Activated CD4-positive, alpha-beta T cell treated with anti-CD3 and anti-CD28 coated beads for 48 hours (primary cell): ENCODE measurements at regions not wholly inside any gene's neighbourhood (a gene's known extent, or its start where the extent isn't known, plus 50 kb on each side); places are given as distances from the start of the nearest gene placed in this dataset.
"Not testable (repeated sequence)": the region's sequence is repeated elsewhere in the genome, so short reads cannot be mapped to it uniquely, and the experiment has no call there.

Experiments used
- DNase-seq: peaks from one replicate; pipeline ENCODE4 v3.0.0-alpha.2; 2020

DNA sequence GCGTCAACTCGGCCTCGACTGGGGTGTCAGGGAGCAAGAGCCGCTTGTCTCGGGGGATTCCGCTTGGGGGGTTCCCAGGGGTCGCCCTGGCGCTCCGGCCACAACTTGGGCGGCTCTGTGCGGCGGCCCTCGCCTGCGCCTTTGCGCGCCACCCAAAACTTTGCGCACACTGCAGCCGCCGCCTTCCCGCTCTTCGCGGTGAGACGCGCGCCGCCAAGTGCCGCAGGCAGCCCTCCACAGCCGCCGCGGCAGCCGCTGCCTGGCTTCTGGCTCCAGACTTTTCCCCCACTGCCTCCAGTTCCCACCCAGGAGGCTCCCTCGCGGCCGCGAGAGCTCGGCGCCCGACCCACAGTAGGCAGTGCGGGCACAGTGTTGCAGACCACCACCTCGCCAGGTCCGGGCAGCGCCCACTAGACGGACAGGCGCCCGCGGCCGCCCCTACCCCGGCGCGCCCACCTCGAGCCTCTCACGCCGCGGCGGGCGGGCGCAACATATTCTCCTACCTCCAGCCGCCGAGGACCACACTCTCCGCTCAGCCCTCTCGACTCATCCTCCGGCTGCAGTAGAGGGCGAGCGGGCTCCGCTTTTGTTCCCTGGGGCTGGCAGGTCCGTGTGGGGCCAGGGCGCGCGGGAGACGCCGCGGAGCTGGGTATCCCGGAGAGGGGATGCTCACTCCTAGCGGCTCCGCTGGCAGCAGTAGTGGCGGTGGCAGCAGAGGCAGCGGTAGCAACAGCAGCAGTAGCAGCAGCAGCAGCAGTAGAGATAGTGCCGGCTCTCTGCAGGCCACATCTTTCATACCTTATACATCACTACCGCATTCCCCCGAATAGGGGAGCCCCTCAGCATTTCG, 296.6 kb downstream of the OMA1 start:
- DNase-seq, result peak; percentile 34

- no peak for DNase-seq
These were observed 297.2 kb downstream of the OMA1 start for GRCh38 chr1:58249388-58249736.

GRCh38 chr1:58248791-58249190, 297.7 kb downstream of the OMA1 start:
- no peak for DNase-seq

DNA sequence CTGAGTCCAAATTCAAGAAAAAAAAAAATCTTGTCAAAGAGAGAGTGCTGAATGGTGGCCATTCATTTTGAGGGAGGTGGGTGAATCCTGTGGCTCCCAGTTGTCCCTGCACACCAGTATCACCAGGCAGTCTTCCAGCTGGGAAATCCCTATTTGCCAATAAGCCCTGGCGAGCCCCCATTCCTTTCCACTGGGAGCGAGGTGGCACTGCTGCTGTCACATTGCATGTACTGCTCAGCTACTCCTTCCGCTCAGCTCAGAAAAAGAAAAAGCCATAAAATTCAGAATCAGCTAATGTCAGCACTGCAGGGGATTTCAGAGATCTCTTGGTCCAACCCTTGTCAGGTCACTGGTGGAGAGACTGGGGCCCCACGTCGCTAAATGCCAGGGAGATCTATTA, 298.5 kb downstream of the OMA1 start:
- DNase-seq, result no peak

- no peak for DNase-seq
These were observed 300.0 kb downstream of the OMA1 start for GRCh38 chr1:58246549-58246948.

- DNase-seq, result no peak
These were observed 301.7 kb downstream of the OMA1 start for GRCh38 chr1:58244872-58245271.

- DNase-seq, result no peak
These were observed 307.7 kb downstream of the OMA1 start for GRCh38 chr1:58238846-58239245.

DNA sequence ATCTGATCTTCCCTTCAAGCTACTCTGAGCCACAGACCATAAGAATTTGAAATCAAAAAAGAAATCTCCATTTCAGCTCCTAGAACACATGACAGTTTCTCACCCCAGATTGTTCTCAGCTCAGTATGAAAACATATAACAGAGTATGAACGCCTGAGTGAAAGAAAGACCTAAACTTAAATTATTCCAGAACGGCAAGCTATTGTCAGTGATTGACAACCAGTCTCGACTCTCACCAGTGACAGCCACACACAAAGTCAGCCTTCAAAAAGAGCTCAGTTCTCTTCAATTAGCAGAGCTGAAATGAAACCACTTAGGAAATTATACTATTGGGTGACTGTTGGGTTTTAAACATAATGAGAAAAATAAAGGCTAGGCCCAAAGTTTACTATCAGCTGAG, 312.8 kb downstream of the OMA1 start:
- no peak for DNase-seq

DNA sequence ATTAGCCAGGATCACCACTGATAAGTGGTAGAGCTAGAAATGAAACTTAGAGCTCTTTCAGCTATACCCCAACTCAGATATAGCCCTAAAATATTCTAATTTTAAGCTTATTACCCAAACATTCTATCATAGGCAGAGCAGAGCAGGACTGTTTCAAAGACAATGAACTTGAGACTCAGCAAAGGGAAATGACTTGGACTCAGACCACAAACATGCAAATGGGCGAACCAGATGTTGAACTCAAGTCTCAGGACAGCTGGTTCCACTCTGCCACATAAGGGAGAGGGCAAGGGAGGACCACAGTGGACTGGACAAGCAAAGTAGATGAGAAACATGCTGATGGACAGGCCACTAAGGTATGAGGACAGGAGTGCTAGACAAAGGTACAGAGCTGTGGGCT, 315.3 kb downstream of the OMA1 start:
- DNase-seq, result no peak

GRCh38 chr1:58227604-58228003, 318.9 kb downstream of the OMA1 start:
- DNase-seq, result no peak

- no peak for DNase-seq
These were observed 323.0 kb downstream of the OMA1 start for GRCh38 chr1:58223522-58223921.

- DNase-seq, result no peak
These were observed 325.6 kb downstream of the OMA1 start for GRCh38 chr1:58220836-58221472.

- not testable (repeated sequence) for DNase-seq
These were observed 330.4 kb downstream of the OMA1 start for GRCh38 chr1:58216169-58216568.

- no peak for DNase-seq
These were observed 331.9 kb downstream of the OMA1 start for GRCh38 chr1:58214674-58215073.

DNA sequence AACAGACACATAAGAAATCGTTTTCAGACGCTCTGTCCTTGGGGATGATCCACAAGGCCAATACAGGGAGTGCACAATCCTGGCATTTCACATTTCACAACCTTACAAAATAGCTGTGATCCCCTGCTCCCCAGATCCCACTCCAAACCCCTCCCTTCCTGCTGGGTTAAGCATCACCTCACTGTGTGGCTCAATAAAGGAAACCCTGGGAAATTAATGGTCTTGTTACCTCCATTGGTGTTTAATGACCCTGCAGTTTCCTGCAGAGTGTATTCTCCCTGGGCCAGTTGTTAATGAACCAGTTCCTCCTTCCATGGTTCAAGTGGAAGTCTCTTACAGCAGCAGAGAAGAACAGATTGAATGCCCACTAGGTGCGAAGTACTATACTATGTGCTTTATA, 334.7 kb downstream of the OMA1 start:
- DNase-seq, result no peak

- no peak for DNase-seq
These were observed 337.0 kb downstream of the OMA1 start for GRCh38 chr1:58209575-58209974.

DNA sequence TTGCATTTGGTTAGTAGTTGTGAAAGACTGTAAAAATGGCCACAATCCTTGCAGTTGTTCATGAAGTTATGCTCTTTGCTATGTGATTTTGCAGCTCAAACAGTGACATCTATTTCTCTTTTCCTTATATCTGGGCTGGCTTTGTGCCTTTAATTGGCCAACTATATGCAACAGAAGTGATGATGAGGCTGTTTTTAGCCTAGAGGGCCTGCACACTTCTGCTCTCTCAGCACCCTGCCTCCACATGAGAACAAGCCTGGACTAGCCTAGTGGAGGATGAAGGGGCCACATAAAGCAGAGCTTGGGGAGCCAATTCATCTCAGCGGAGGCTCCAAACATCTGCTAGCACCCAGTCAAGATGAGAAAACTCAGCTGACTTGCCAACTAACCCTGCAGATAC, 339.8 kb downstream of the OMA1 start:
- no peak for DNase-seq

- no peak for DNase-seq
These were observed 342.2 kb downstream of the OMA1 start for GRCh38 chr1:58204284-58204683.

DNA sequence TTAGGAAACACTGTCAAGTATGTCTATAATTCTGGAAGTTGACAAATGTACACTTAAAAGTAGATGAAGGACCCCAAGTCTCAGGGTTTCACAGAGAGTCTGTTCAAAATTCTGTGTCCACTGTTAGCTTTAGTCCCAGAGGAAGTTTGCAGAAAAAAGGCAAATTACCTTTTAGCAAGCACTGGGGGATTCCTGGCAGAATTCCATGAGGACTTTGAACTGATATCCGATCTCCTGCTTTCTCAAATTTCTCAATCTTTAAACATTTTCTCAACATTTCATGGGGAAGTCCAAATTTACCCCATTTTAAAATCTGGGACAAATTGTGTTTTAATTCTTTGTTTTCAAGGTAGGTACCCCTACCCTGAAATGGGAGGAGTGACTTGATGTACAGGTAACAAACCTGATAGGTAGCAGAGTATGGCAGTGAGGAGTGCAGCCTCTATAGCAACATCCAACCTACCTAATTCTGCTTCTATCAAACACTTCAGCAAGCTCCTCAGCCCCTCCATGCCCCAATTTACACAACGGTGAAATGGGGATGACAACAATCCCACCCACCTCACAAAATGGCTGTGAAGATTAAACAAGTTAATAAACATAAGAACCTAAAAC, 344.9 kb downstream of the OMA1 start:
- DNase-seq, result no peak

- no peak for DNase-seq
These were observed 346.1 kb downstream of the OMA1 start for GRCh38 chr1:58200437-58200836.

DNA sequence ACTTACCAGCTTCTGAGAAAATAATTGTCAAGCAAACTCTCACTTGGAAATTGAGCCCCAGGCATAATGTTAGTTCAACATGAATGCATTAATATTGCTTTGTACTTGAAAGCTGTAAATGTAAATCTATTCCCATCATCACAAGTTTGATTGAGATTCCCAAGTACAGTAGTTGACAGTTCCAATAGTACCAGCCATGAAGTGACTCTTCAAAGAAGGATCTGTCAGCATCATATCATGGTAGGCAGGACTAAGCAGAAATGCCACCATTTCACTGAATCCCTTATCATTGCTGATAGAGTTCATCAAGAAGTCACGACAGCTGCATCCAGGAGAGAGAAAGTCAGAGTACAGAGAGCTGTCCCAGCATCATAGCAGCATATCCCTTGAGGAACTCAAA, 348.7 kb downstream of the OMA1 start:
- DNase-seq, result no peak

DNA sequence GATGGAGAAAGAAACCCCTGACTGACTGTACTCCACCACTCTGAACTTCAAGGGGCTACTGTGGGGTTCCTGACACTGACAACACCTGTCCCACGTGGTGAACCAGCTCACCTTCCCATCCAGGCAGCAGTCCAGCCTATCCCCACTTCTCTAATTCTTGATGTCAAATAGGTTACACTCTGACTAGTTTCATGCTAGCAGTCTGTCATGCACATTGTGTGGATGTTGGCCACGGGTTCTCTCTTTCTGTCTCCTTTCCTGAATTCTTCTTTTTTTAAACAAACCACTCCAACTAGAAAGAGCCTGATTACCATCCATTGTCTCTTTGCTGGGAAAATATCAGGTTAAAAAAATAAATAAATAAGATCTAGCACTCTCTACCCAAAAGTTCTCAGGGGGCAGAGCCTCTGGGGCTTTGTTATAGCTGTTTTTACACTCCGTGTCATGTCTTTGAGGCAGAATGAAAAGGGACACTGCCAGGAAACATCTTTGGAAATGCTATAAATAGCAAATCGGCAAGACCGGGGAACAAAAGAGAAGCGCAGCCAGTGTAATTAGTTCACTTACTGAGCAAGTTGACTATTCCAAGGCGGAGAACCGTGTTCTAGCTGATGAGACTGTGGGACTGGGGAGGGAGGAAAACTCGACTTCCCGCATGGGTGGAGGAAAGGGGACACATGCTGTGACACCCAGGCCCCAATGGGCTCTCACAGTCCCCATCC, 356.1 kb downstream of the OMA1 start:
- no peak for DNase-seq

DNA sequence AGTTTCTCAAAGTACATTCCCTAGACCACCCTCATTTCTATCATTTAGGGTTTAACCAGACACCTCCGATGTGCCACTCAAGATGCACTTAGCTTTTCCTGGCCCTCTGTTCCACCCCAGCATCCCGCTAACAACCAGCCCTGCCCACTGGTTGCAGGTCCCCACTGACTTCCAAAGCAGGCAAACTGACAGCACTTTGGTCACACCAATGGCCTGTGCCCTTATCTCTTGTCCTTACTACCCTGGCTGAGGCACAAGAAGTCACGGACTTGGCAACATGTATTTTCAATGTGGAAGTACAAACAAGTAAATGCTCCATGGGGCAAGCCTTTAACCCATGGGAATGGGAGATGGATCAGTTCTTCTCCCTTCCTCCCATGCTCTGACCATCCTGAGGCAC, 357.1 kb downstream of the OMA1 start:
- DNase-seq, result no peak

DNA sequence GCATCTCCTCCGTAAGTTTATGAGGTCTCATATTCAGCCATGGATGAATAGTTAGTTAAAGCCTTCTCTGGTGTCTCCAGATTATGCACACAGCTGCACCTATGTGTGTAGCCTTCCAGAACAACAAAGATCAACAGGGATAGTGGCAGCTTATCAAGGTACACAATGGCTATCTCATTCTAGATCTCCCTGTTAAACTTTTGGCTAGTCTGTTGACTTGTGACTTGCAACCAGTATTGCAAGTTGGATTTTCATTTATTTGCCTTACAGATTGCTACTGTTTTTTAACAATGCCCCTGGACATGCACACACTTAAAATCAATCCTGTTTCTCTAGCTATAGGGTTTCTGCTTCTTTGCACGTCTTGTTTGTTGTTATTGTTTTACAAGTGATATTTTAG, 363.2 kb downstream of the OMA1 start:
- no peak for DNase-seq
